Astrocyte of the cerebellum (primary cell): ENCODE measurements at regions not wholly inside any gene's neighbourhood (a gene's known extent, or its start where the extent isn't known, plus 50 kb on each side); places are given as distances from the start of the nearest gene placed in this dataset.

Source experiments
- DNase-seq: peaks from one replicate; pipeline ENCODE4 v3.0.0-alpha.2; 2011; ENCODE audit warnings: low read depth
- H3K4me3 ChIP-seq: 2 replicates; pipeline ENCODE4 v1.5.1; 2011; ENCODE audit warnings: mild to moderate bottlenecking, low read depth, low read length, moderate library complexity
- CTCF ChIP-seq: IDR thresholded peaks from 2 replicates; pipeline ENCODE4 v1.5.1; 2012; ENCODE audit warnings: low read length, low read depth, moderate library complexity, mild to moderate bottlenecking; ENCODE audit errors: missing control alignments
- in situ Hi-C: cut with HindIII; loops from 2 replicates; pipeline ENCODE4 v1.10.0; 2017; ENCODE audit warnings: low sequenced_read_pairs

GRCh38 chr18:44107187-44107586 lies 573.5 kb upstream of the SETBP1 start:
- no peak overlapping the region for H3K4me3 ChIP-seq
- no peak for TF ChIP-seq CTCF
- no peak for DNase-seq

GRCh38 chr18:44111337-44111736 lies 569.4 kb upstream of the SETBP1 start:
- H3K4me3 ChIP-seq, result no peak overlapping the region
- TF ChIP-seq CTCF, result no peak
- in situ Hi-C loops, result no loop called here
- no peak for DNase-seq

More at GRCh38 chr18:44107187-44107586, 573.5 kb upstream of the SETBP1 start:
- in situ Hi-C loops, result no loop called here

GRCh38 chr18:44117821-44118220 lies 562.9 kb upstream of the SETBP1 start:
- no peak for DNase-seq
- no peak overlapping the region for H3K4me3 ChIP-seq
- no peak for TF ChIP-seq CTCF
- in situ Hi-C loops, result no loop called here

GRCh38 chr18:44119607-44120006 lies 561.1 kb upstream of the SETBP1 start:
- no peak for DNase-seq
- no peak for TF ChIP-seq CTCF
- no peak overlapping the region for H3K4me3 ChIP-seq
- in situ Hi-C loops, result no loop called here

GRCh38 chr18:44123743-44124142 lies 556.9 kb upstream of the SETBP1 start:
- in situ Hi-C loops, result no loop called here
- no peak for DNase-seq
- H3K4me3 ChIP-seq, result no peak overlapping the region
- TF ChIP-seq CTCF, result no peak

- no peak for TF ChIP-seq CTCF
- no peak overlapping the region for H3K4me3 ChIP-seq
- no peak for DNase-seq
- in situ Hi-C loops, result no loop called here
These were observed 555.2 kb upstream of the SETBP1 start for GRCh38 chr18:44125446-44125845.

- in situ Hi-C loops, result no loop called here
- no peak for TF ChIP-seq CTCF
- H3K4me3 ChIP-seq, result no peak overlapping the region
- DNase-seq, result no peak
These were observed 554.1 kb upstream of the SETBP1 start for GRCh38 chr18:44126598-44126997.
